Upper lobe of left lung (tissue), 6 donors: ENCODE measurements at regions not wholly inside any gene's neighbourhood (a gene's known extent, or its start where the extent isn't known, plus 50 kb on each side); places are given as distances from the start of the nearest gene placed in this dataset.

Experiments used
- ATAC-seq, 2 donors: fragments of 200-7000 bp; cut with Tn5 transposase; one replicate each; pipeline ENCODE4 v1.9.1; 2022; ENCODE audit warnings: mild to moderate bottlenecking in 2 of 2, moderate library complexity in 2 of 2; ENCODE audit not compliant: low FRiP score in 2 of 2
- DNase-seq, 2 donors: peaks; one replicate each; pipeline ENCODE4 v3.0.0-alpha.2; 2019 to 2020
- H3K27ac ChIP-seq, 4 donors: fragments of 200-600 bp; sonication (generic); one replicate each; pipeline ENCODE4 v1.5.1; 2016 to 2019
- H3K27me3 ChIP-seq, 4 donors: fragments of 200-600 bp; sonication (generic); one replicate each; pipeline ENCODE4 v1.5.1; 2017 to 2019
- H3K36me3 ChIP-seq, 4 donors: fragments of 200-600 bp; sonication (generic); one replicate each; pipeline ENCODE4 v1.5.1; 2016 to 2019
- H3K4me1 ChIP-seq, 4 donors: fragments of 200-600 bp; sonication (generic); one replicate each; pipeline ENCODE4 v1.5.1; 2018 to 2019
- H3K4me3 ChIP-seq, 4 donors: fragments of 200-600 bp; sonication (generic); one replicate each; pipeline ENCODE4 v1.5.1; 2017 to 2019; ENCODE audit warnings: mild to moderate bottlenecking in 2 of 4, moderate library complexity in 1 of 4
- H3K9me3 ChIP-seq, 4 donors: fragments of 200-600 bp; sonication (generic); one replicate each; pipeline ENCODE4 v1.5.1; 2018 to 2019
- CTCF ChIP-seq, 6 experiments: fragments of 450-650 bp in 4 of 6; fragments of 200-600 bp in 2 of 6; sonication (generic) in 2 of 6; IDR thresholded peaks; one replicate each; pipeline ENCODE4 v1.5.1; 2016 to 2019; ENCODE audit warnings: antibody characterized with exemption in 6 of 6
- EP300 ChIP-seq, 4 donors: sonication (generic); formaldehyde crosslinking; IDR thresholded peaks; one replicate each; pipeline ENCODE4 v1.5.1; 2017; ENCODE audit warnings: antibody characterized with exemption in 4 of 4, control low read depth in 2 of 4
- POLR2A ChIP-seq, 4 donors: fragments of 450-650 bp; IDR thresholded peaks; one replicate each; pipeline ENCODE4 v1.5.1; 2016 to 2017; ENCODE audit warnings: antibody characterized with exemption in 4 of 4, mild to moderate bottlenecking in 2 of 4
- POLR2AphosphoS5 ChIP-seq, 2 donors: sonication (generic); formaldehyde crosslinking; IDR thresholded peaks; one replicate each; pipeline ENCODE4 v1.5.1; 2017; ENCODE audit warnings: antibody characterized with exemption in 2 of 2
- WGBS, 2 donors: methylation state at CpG; one replicate each; pipeline ENCODE4 v1.1.5; 2017 to 2018; 5-methylcytosine and 5-hydroxymethylcytosine counted together
- donor health status: DM: no; HTN: no; CAD: no; lungs with moderate emphysema.
- donor health status: DM: no; HTN: yes; CAD: no; lungs with severe emphysema.

DNA sequence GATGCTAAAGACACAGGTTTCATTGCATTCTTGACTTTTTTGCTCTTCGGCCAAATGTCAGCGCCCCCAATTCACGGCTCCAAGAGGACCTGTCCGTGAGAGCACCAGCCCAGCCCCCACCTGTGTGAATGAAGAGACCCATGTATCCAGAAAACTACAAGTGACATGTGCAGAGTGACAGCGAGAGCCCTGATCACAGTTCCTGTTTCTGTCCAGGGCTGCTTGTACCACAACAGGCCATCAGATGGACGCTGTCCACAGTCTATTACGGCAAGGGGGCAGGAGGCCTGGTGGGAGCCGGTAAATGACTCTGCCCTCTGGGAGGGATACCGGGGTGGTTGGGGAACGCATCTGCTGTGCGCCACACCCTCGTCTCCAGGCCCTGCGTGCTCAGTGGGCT, 520.9 kb upstream of the ID2 start:
- Histone ChIP-seq H3K27me3 (no peaks in the 10 kb centered on the region), H3K36me3 (no peaks in the 10 kb centered on the region), H3K4me3 (no peak overlapping the region), H3K9me3 (no peaks in the 10 kb centered on the region), H3K27ac (no peak overlapping the region), H3K4me1 (no peaks in the 10 kb centered on the region)
- ATAC-seq (peak in 1 of 2 donors; percentile 24), DNase-seq (peak in 1 of 2 donors; percentile 28)
- 92 to 98% methylated on average over 6 to 13 of the region's 13 CpGs for WGBS, 2 donors
- TF ChIP-seq POLR2AphosphoS5 (IDR thresholded peaks at IDR 0.05) (no peak), EP300 (IDR thresholded peaks at IDR 0.05) (no peak)

DNA sequence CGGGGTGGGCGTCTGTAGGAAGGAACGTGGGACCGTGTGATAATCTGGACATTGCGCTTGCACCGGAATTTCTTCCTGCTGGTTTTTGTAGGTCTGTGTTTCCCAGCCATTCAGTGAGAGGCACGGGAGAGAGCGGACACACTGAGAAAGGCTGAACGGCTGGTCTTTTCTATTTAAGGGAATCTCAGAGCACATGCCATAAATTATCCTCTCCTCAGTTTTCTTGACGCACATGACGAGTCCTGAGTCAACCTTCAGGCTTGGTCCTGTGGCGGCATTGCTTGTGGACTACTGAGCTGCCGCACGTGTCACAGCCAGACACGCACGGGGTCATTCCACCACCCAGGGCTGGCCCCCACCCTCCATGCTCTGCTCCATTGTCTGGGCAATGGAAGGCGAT, 519.3 kb upstream of the ID2 start:
- no peak overlapping the region for H3K4me3 ChIP-seq
- no peak for DNase-seq
- no peaks in the 10 kb centered on the region for H3K9me3 ChIP-seq
- no peak overlapping the region for H3K27ac ChIP-seq
- H3K27me3 ChIP-seq, result no peaks in the 10 kb centered on the region
- TF ChIP-seq POLR2AphosphoS5 (IDR thresholded peaks at IDR 0.05) (no peak), POLR2A (IDR thresholded peaks at IDR 0.05) (no peak)
- 94% methylated on average over 17 of the region's 17 CpGs for WGBS, 2 donors
- no peaks in the 10 kb centered on the region for H3K4me1 ChIP-seq
- H3K36me3 ChIP-seq, result no peaks in the 10 kb centered on the region
- no peak for ATAC-seq

- H3K27me3 ChIP-seq, result no peaks in the 10 kb centered on the region
- H3K27ac ChIP-seq, result no peak overlapping the region
- no peak for ATAC-seq
- 76 to 89% methylated on average over 5 of the region's 5 CpGs for WGBS, 2 donors
- DNase-seq, result no peak
- H3K36me3 ChIP-seq, result no peaks in the 10 kb centered on the region
- no peak for TF ChIP-seq POLR2AphosphoS5 (IDR thresholded peaks at IDR 0.05)
- no peak for TF ChIP-seq POLR2A (IDR thresholded peaks at IDR 0.05)
- TF ChIP-seq CTCF (IDR thresholded peaks at IDR 0.05), result no peak
- TF ChIP-seq EP300 (IDR thresholded peaks at IDR 0.05), result no peak
- no peaks in the 10 kb centered on the region for H3K4me1 ChIP-seq
- no peak overlapping the region for H3K4me3 ChIP-seq
- no peaks in the 10 kb centered on the region for H3K9me3 ChIP-seq
Measured at GRCh38 chr2:8165550-8165949, 516.3 kb upstream of the ID2 start.

- Histone ChIP-seq H3K27me3 (no peaks in the 10 kb centered on the region), H3K27ac (no peak overlapping the region), H3K9me3 (no peaks in the 10 kb centered on the region), H3K4me1 (no peaks in the 10 kb centered on the region), H3K4me3 (no peak overlapping the region), H3K36me3 (no peaks in the 10 kb centered on the region)
- TF ChIP-seq CTCF (IDR thresholded peaks at IDR 0.05) (no peak), POLR2A (IDR thresholded peaks at IDR 0.05) (no peak), POLR2AphosphoS5 (IDR thresholded peaks at IDR 0.05) (no peak), EP300 (IDR thresholded peaks at IDR 0.05) (no peak)
- DNase-seq (no peak), ATAC-seq (no peak)
- WGBS, 2 donors, result 87 to 88% methylated on average over 8 of the region's 8 CpGs
Measured at GRCh38 chr2:8168022-8168717, 513.7 kb upstream of the ID2 start.

DNA sequence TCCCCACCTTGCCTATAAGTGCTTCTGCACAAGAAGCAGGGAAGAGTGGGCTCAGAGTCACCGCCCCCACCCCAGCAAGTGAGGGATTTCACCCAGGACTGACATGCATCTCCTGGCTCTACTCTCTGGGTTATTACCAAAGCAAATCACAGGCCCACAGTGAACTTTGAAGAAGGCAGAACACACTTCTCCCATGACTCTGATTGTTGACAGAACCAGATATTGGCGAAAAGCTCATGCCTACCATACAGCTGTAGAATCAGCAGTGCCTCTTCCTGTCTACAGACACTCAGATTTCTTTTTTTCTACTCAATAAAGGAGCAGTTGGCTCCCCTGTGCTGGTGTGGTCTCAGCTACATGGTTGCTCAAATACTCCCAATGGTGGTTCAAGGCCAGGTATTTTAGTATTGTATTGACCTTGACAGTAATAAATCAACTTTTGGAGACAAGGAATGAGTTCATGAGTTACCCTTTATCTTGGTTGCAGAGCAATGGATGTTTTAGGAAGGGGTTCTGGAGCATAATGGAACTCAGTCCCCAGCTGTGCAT, 512.9 kb upstream of the ID2 start:
- H3K4me1 ChIP-seq, result no peaks in the 10 kb centered on the region
- no peak overlapping the region for H3K27ac ChIP-seq
- H3K36me3 ChIP-seq, result no peaks in the 10 kb centered on the region
- H3K4me3 ChIP-seq, result no peak overlapping the region
- no peaks in the 10 kb centered on the region for H3K27me3 ChIP-seq
- 100% methylated on average over 2 of the region's 2 CpGs for WGBS, 2 donors
- H3K9me3 ChIP-seq, result no peaks in the 10 kb centered on the region
- DNase-seq, result no peak
- ATAC-seq, result no peak
- TF ChIP-seq POLR2AphosphoS5 (IDR thresholded peaks at IDR 0.05) (no peak), POLR2A (IDR thresholded peaks at IDR 0.05) (no peak), CTCF (IDR thresholded peaks at IDR 0.05) (no peak), EP300 (IDR thresholded peaks at IDR 0.05) (no peak)

GRCh38 chr2:8169443-8169842, 512.4 kb upstream of the ID2 start:
- Histone ChIP-seq H3K9me3 (no peaks in the 10 kb centered on the region), H3K4me1 (no peaks in the 10 kb centered on the region), H3K27me3 (no peaks in the 10 kb centered on the region), H3K4me3 (no peak overlapping the region), H3K36me3 (no peaks in the 10 kb centered on the region), H3K27ac (no peak overlapping the region)
- TF ChIP-seq EP300 (IDR thresholded peaks at IDR 0.05) (no peak), POLR2AphosphoS5 (IDR thresholded peaks at IDR 0.05) (no peak), POLR2A (IDR thresholded peaks at IDR 0.05) (no peak), CTCF (IDR thresholded peaks at IDR 0.05) (no peak)
- no peak for DNase-seq
- WGBS, 2 donors, result 77 to 93% methylated on average over 3 of the region's 3 CpGs
- ATAC-seq, result no peak
